ENCODE measurements at regions not wholly inside any gene's neighbourhood (a gene's known extent, or its start where the extent isn't known, plus 50 kb on each side); places are given as distances from the start of the nearest gene placed in this dataset.

GRCh38 chr2:198900141-198900540 lies 557.6 kb downstream of the SATB2 start:
- TF ChIP-seq, protein P1, sequence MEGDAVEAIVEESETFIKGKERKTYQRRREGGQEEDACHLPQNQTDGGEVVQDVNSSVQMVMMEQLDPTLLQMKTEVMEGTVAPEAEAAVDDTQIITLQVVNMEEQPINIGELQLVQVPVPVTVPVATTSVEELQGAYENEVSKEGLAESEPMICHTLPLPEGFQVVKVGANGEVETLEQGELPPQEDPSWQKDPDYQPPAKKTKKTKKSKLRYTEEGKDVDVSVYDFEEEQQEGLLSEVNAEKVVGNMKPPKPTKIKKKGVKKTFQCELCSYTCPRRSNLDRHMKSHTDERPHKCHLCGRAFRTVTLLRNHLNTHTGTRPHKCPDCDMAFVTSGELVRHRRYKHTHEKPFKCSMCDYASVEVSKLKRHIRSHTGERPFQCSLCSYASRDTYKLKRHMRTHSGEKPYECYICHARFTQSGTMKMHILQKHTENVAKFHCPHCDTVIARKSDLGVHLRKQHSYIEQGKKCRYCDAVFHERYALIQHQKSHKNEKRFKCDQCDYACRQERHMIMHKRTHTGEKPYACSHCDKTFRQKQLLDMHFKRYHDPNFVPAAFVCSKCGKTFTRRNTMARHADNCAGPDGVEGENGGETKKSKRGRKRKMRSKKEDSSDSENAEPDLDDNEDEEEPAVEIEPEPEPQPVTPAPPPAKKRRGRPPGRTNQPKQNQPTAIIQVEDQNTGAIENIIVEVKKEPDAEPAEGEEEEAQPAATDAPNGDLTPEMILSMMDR (IDR thresholded peaks at IDR 0.05) = no peak
- no peak for TF ChIP-seq EZH2 (IDR thresholded peaks at IDR 0.05; ENCODE audit: borderline replicate concordance, insufficient read depth, low read depth, low read length, poor library complexity, severe bottlenecking)
